NCI-H748 (cell line): ENCODE measurements at regions not wholly inside any gene's neighbourhood (a gene's known extent, or its start where the extent isn't known, plus 50 kb on each side); places are given as distances from the start of the nearest gene placed in this dataset.
"Not testable (repeated sequence)": the region's sequence is repeated elsewhere in the genome, so short reads cannot be mapped to it uniquely, and the experiment has no call there.

ENCODE experiments used
- DNase-seq: peaks from one replicate; lab custom pipeline; 2025; ENCODE audit not compliant: unreplicated experiment; lab: John Stamatoyannopoulos, UW

DNA sequence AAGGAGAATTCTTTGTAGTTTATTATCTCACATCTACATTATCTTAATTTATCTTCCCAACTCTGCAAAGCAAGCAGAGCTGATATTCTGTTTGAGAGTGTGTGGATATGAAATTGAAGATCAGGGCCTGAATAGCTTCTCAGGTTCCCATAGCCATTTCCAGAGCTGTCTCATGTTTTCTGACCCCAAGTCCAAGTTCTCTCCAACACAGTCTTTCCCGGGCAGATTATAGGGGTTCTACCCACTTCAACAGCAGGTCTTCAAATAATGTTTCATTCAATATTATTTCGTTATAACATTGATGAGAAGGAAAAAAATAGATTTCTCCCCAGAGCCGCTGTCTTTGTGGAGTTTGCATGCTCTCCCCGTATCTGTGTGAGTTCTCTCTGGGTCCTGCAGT lies 234.9 kb downstream of the ENC1 start:
- DNase-seq, result no peak

DNA sequence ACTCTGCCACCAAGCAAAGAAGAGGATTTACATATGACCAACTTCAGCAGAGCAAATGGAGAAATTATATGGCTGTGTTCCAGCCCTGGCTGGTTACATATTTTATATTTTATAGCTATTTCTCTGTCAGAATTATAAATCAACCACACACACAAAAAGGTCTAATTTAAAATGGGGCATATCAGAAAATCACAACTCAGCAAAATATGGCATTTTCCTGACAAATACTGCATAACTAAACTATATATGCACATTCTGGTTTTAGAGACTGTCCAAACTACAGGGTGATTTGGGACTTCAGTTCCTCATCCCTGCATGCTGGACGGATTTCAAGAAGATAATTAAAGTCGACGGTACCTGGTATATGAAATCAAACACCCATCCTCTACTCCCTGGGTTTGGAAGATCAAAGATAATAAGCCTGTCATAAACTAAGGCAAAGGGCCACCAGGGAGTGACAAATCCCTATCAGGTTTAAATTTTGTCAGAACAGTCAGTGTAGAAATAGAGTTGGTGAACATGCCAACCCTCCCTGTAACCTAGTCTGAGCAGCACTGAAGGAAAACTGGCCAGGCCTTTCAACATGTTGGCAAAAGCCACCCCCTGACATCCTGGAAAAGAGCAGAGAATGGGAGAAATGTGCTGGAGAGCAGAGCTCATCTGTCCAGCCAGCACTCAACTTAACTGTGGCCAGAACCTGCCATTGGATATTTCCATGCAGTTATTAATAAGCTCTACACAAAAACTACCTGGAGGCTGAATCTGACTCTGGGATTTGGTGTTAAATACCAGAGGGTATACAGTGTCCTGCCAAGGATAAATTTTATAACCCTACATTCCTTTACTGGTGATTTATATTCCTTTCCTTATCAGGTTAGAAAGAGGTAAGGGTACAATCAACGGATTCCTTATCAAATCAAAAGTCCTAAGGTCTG lies 235.7 kb downstream of the ENC1 start:
- no peak for DNase-seq

DNA sequence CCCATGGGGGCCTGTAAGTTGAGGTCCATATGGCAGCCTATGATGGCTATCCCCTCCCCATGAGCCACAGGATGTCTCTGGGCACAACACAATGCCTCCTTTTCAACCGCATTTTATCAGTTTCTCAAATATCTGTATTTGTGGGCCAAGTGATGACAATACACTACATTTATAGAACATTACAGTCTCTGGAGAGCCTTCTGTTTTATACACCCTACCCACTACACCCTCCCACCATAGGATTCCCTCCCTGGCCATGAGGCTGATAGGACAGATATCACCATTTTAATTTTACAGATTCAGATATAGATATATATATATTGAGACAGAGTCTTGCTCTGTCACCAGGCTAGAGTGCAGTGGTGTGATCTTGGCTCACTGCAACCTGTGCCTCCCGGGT lies 236.8 kb downstream of the ENC1 start:
- no peak for DNase-seq

DNA sequence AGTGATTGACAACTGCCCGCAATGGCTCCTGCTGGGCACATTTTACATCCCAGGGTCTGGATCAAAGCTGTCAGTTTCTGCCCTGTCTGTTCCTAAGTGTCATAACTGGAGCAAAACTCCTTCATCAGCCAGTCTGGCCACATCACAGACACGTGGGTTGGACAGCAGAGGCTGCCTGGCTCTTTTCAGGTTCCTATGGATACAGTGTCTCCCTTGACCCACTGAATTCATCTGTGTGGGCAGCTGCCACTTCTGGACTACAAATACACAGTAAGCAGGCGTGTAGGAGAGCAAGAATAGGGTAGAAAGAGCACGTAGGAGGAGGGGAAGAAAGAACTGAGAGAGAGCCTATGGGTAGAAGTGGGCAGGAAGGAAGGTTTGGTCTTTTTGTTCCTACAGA lies 238.0 kb downstream of the ENC1 start:
- peak; percentile 76 for DNase-seq

DNA sequence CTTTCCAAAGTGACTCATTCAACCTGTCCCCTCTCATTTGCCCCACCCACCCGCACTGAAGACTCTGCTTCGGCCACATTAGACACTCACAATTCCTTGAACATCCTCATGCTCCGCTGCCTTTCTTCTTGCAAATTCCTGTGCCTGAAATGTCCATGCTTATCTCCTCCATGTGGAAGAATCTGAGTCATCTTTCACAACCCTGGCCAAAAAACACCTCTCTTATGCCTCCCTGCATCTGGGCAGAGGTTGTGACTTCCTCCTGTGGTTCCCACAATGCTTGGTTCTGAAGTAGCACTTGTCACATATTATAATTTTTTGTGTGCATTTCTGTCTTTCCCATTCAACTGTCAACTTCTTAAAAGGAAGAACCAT lies 238.6 kb downstream of the ENC1 start:
- no peak for DNase-seq

DNA sequence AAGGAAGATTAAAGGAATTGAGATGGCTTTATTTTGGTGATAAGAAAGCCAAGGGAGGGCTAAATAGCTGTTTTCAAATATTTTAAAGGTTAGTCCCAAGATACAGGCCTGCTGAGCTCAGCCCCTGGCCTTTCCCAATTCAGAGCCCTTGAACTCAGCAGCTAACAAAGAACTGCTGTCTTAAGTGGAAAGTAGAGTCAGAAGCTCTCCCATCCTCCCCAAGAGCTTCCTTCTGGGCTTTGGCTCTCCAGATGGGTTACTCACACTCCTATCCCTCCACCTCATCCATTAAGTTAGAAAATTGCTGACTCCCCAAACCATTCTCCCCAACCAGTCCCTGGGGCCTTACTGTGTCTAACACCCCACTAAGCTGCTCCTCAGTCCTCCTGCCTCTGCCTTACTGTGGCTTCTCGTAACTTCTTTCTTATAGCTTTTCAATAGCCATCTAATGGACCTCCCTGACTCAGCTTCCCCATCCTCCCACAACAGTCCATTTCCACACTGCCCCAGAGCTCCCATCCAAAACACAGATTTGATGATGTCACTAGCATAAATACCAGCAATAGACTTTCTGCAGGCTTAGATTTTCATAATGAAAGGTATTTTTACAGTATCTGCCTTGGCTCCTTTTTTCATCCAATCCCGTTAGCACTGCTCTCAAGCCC lies 239.1 kb downstream of the ENC1 start:
- no peak for DNase-seq

DNA sequence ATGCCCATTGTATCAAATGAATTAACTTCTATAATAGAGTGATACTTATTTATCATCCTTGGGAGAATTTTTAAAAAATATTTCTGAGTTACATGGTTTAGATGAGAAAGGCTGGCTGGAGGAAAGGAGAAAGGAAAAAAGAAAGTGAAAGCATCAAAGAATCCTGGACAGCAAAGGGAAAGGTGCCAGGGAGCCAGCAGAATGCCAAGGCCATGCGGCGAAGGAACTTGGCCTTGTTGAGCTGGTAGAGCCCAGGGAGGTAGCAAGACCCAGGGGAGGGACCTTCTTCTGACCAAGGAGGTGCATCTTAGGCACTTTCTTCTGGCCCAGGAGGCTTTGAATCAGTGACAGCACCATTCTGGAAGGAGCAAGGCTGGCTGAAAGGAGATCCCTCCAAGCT lies 240.5 kb downstream of the ENC1 start:
- no peak for DNase-seq

DNA sequence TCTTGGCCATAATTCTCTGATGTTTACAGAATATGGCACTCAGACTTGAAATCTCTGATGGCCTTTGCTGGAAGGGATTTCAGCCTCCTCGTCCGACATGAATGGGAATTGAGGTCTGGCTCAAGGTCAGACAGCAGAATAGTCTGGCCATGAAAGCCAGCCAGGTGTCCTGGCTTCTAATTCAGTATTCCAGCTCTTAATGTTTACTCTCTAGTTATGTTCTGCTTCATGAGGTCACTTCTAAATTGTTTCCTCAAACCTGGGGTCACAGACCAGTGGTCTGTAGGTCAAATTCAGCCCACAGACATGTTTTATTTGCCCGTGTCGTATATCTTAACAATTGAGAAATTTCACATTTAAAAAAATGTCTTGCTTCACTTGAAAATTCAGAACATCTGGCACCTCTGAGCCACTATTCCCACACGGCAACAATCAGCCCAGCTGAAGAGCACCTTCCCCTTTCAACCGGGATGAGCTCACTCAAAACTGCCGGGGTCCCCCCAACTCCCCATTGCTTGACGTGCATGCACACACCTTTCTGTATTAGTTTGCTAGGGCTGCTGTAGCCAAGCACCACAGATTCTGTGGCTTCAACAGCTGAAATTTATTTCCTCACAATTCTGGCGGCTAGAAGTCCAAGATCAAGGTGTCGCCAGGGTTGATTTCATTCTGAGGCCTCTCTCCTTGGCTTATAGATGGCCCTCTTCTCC lies 243.5 kb downstream of the ENC1 start:
- DNase-seq, result peak; percentile 71

DNA sequence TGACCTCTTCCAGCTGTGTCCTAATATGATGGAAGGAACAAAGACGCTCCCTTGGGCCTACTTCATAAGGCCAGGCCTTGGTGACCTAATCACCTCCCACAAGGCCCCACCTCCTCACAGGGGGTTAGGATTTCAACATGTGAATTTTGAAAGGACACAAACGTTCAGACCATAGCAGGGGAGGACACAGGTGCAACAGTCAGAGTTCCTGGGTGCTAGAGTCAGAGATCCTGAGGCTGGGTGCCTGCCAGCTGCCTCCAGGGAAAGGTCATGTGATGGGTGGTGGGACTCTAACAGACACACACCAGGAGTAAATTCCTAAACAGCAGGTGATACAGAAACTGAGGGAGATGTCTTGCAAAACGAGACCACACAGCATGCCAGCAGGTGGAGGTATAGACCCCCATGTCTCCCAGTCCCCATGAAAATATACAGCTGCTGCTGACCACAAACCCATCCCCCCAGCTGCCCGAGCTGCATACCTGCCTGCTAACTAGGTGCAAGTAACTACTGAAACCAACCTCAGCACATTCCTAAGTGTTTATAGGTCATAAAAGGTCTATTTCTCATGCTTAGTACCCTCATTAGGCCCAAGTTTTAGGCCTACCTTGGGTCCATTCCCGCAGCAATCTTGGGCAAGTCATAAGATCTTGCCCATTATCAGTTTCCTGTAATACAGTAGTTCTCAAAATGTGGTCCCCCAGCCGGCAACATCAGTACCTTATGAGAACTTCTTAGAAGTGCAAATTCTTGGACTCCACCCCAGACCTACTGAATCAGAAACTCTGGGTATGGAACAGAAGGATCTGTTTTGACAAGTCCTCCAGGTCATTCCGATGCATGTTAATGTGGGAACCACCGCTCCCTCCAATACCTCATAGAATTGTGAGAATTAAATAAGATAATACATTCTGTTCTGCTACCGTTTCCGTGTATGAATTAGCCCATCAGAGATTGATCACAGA lies 245.3 kb downstream of the ENC1 start:
- DNase-seq, result peak; percentile 14

DNA sequence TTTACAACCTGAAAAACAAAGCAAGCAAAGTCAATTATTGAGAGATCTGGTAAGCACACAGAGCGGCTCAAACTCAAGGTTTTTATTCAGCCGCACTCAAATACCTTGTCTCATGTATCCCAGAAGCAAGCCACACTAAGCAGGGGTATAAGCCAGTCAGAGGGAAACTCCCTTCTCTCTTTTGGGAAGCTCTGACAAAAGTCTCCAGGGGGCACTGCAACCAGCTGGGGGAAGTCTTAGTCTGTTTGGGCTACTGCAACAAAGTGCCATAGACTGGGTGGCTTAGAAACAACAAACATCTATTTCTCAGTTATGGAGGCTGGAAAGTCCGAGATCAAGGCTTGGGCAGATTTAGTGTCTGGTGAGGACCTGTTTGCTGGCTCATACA lies 246.0 kb downstream of the ENC1 start:
- no peak for DNase-seq

DNA sequence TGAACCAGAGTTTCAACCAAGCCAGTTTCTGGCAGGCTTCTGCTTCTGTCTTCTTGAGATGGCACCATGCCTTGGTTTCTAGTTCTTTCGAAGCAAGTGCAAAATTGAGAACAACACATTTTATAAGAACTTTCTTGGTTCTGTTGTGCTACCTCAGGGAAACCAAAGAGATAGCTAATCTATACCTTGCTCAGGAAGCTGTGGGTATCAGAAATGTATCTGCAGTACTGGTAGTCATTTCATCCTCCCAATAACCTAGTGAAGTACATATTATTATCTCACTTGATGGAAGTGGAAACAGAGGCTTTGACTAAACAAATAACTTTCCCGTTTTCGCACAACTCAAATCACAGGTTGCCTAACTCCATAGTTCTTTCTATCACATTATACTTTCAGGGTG lies 246.6 kb downstream of the ENC1 start:
- DNase-seq, result no peak

DNA sequence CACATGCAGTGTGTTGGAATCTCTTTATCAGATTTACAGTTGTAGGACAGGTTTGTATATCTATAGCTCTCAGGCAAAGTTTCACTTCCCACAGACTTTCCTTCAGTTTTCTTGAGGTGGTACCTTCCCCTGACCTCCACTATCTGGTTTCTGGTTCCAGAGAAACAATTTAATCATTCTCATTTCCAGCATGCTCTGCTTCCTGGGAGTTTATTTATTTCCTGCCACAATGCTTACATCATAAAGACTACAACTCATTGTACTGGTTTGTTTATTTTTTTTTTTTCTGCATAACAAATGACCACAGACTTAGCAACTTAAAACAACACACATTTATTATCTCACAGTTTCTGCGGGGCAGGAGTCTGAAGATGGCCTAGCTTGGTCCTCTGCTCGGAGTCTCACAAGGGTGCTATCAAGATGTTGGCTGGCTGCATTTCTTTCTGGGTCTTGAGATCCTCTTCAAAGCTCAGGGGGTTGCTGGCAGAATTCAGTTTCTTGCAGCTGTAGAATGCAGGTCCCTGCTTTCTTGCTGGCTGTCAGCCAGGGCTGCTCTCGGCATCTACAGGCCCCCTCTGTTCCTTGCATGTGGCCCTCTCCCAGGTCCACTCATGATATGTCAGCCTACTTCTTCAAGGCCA lies 247.7 kb downstream of the ENC1 start:
- DNase-seq, result no peak

DNA sequence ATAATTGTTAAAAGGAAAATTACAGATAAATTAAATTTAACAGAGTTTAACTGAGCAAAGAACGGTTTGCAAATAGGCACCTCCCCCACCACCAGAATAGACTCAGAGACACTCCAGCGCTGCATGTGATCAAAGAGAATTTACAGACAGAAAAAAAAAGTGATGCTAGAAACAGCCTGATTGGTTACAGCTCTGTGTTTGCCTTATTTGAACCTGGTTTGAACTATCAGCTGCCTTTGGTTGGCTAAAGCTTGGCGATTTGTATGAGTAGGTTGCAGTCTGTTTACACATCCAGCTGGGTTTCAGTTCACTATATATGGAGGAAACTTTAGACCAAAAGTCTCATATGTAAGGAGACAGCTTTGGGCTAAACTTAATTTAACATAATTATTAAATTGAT lies 249.1 kb downstream of the ENC1 start:
- DNase-seq, result no peak

DNA sequence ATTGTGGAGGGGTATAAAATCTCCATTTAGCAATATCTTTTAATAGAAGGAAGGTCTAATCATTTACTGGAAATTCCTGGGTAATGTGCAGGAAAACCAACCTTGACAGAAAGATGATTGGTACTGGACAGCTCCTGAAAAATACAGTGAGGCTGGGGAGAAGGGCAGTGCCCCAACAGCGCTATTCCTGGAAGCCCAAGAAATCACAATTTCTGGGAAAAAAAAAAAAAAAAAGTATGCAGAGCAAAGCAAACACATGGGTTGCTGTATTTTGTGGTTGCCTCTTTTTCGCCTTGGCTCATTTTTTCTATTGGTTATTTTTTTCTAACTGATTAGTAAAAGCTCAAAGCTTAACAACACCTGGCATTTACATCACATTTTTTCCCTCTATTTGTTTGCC lies 249.7 kb downstream of the ENC1 start:
- DNase-seq, result no peak

DNA sequence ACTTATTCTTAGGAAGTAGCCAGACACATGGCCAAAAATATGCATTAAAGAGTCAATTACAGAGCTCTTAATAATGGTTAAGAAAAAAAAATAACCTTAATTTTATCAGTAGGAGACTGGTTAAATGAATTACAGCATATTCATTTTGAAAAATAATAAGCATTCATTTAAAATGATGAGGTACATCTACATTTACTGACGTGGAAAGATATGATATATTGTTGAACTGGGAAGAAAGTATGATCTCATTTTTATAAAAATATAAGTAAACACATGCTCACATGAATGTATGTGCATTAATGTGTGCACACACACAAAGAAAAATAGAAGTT lies 250.3 kb downstream of the ENC1 start:
- DNase-seq, result no peak

DNA sequence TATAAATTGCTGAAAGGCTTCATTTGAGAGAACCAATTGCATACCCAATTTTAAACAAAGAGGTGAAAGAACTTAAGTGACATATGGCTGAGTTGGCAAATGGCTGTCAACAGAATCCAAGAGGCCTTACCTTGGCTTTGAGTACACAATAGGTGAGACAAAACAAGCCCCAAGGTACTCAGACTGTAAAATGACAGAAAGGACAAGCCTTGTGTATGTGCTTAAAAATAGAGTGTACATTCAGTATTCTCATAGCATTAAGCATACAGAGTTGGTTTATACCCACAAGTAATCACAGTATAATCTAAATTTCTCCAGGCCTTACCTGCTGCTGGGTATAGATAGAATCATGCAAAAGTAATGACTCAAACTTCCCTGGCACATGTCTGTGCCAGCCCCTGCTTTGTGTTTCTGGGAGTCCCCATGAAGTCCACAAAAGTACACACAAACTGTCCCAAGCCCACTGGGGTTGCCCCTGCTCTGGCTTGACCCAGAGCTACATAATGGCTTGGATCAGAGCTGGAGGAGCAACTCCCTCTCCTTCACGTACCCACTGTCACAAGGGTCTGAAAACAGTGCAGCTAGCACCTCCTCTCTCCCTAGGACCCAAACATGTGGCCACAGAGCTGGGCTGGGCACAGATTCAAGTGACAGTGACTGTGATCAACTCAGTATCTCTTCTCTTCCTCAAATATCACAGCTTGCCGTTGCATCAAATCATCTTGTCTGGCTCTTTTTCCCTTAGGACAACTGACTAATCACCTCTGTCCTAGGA lies 250.8 kb downstream of the ENC1 start:
- DNase-seq, result no peak

DNA sequence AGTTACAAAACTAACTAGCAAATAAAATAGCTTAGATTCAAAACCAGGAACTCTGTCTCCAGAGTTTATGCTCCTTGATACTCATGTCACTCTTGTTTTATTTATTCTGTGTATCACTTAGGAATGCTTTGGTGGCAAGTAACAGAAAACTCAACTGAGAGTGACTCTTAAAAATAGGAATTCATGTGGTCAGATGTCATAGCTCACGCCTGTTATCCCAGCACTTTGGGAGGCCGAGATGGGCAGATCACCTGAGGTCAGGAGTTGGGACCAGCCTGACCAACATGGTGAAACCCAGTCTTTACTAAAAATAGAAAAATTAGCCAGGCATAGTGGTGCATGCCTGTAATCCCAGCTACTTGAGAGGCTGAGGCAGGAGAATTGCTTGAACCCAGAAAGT lies 252.1 kb downstream of the ENC1 start:
- DNase-seq, result not testable (repeated sequence)

DNA sequence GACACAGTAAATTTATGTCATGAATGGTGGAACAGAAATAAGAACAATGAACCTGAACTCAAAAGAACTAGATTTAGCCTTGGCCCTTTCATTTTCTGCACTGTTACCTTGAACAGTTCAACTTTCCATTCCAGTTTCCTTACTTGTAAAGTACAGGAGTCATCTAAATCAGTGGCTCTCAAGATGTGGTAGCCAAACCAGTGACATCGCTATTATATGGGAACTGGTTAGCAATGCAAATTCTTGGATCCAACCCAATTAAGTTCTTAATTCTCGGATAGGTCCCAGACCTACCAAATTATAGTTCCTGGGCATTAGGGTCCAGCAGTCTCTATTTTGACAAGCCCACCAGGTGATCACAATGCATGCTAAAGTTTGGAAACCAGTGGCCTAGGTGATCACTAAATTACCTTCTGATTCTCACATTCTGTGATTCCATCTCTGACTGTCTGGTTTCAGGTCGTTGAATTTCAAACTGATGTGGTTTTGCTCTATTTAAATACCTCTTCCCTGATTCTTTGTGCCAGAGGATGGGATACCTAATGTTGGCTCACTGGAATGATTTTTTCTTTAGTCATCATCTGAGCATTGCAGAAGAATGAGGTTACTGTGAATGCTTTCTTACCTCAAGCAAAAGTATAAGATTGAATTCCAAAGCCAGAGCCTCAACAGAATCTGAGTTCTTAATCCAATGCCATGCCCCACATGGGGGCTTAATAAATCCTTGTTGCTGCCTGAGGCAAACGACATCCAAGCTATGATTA lies 253.8 kb downstream of the ENC1 start:
- no peak for DNase-seq

DNA sequence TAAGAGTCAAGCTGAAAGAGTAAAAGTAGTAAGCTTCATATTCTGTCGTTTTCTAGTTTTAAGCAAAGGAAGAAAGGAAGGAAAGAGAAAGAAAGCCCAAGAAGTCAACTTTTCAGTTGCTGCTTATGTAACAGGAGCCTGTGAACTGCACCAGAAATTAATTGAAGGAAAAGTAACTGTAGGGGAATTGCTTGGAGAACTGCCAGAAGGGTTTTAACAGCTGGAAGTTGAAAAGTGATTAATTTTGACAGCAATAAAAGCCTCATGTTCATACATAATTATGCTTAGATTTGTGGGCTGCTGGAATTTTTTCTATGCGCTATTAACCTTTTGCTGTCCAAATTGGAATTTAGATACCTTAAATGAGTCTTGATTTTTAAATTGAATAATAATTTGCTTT lies 255.7 kb downstream of the ENC1 start:
- no peak for DNase-seq
